Peyer's patch (tissue), 4 donors: ENCODE measurements at regions not wholly inside any gene's neighbourhood (a gene's known extent, or its start where the extent isn't known, plus 50 kb on each side); places are given as distances from the start of the nearest gene placed in this dataset.

Source experiments
- POLR2A ChIP-seq, 2 donors: fragments of 450-650 bp; IDR thresholded peaks; one replicate each; pipeline ENCODE4 v1.5.1; 2017; ENCODE audit warnings: antibody characterized with exemption in 2 of 2, mild to moderate bottlenecking in 2 of 2, moderate library complexity in 2 of 2
- TF ChIP-seq, protein P1 (sequence below), 6 experiments: fragments of 450-650 bp in 4 of 6; fragments of 200-600 bp in 2 of 6; sonication (generic) in 1 of 6; IDR thresholded peaks; one replicate each; pipeline ENCODE4 v1.5.1; 2017 to 2019; ENCODE audit warnings: antibody characterized with exemption in 6 of 6, mild to moderate bottlenecking in 3 of 6, moderate library complexity in 1 of 6

- TF ChIP-seq, protein P1, sequence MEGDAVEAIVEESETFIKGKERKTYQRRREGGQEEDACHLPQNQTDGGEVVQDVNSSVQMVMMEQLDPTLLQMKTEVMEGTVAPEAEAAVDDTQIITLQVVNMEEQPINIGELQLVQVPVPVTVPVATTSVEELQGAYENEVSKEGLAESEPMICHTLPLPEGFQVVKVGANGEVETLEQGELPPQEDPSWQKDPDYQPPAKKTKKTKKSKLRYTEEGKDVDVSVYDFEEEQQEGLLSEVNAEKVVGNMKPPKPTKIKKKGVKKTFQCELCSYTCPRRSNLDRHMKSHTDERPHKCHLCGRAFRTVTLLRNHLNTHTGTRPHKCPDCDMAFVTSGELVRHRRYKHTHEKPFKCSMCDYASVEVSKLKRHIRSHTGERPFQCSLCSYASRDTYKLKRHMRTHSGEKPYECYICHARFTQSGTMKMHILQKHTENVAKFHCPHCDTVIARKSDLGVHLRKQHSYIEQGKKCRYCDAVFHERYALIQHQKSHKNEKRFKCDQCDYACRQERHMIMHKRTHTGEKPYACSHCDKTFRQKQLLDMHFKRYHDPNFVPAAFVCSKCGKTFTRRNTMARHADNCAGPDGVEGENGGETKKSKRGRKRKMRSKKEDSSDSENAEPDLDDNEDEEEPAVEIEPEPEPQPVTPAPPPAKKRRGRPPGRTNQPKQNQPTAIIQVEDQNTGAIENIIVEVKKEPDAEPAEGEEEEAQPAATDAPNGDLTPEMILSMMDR (IDR thresholded peaks at IDR 0.05), result no peak
- TF ChIP-seq POLR2A (IDR thresholded peaks at IDR 0.05), result no peak
These were observed 423.0 kb downstream of the BRD1 start for GRCh38 chr22:49404576-49405241.
